ENCODE measurements at regions not wholly inside any gene's neighbourhood (a gene's known extent, or its start where the extent isn't known, plus 50 kb on each side); places are given as distances from the start of the nearest gene placed in this dataset.

DNA sequence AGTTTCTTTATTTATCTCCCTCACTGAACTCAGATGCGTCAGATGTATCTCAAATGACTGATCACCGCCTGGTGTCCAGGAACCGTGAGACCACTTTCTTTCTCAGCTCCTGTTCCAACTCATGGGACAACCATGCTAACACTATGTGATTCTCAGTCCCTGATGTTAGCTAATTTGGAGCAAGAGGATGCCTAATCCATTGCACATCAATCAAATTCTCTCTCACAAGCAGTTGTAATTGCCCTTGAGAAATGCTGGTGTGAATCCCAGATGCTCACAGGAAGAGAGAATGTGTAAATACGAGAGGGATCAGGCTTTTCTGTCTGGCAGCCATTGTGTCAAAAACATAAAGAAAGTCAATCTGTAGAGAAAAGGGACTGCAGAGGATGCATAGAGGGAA lies 134.9 kb downstream of the WSCD1 start:
- intact Hi-C loops (cut with micrococcal nuclease), result no loop called here
- Histone ChIP-seq H3K27ac (ENCODE audit: low read depth, low read length) (no peak overlapping the region), H3K4me1 (ENCODE audit: insufficient read depth, low read length) (no peaks in the 10 kb centered on the region), H3K9me3 (ENCODE audit: control insufficient read depth in 1 of 2, low read length in 2 of 2) (no peaks in the 10 kb centered on the region), H3K36me3 (ENCODE audit: insufficient read depth, low read length) (no peaks in the 10 kb centered on the region), H3K27me3 (ENCODE audit: insufficient read depth, low read length) (no peaks in the 10 kb centered on the region), H3K4me3 (ENCODE audit: low read length in 2 of 2) (no peak overlapping the region)
- no peak for DNase-seq
- H3K27me3 Mint-ChIP-seq, result peaks cover 17 to 33% of the 10 kb centered on the region in 2 donors
- H3K9me3 Mint-ChIP-seq, result peaks cover 0 to 7% (median 0%) of the 10 kb centered on the region in 8 donors
- CTCF ChIA-PET (ENCODE audit: partially characterized antibody), result no interaction called here
- H3K27ac Mint-ChIP-seq, result no peak overlapping the region
- H3K36me3 Mint-ChIP-seq, result no peaks in the 10 kb centered on the region
- POLR2A ChIA-PET (ENCODE audit: partially characterized antibody), result no interaction called here
- no peaks in the 10 kb centered on the region for H3K4me1 Mint-ChIP-seq
- no peak overlapping the region for H3K4me3 Mint-ChIP-seq

DNA sequence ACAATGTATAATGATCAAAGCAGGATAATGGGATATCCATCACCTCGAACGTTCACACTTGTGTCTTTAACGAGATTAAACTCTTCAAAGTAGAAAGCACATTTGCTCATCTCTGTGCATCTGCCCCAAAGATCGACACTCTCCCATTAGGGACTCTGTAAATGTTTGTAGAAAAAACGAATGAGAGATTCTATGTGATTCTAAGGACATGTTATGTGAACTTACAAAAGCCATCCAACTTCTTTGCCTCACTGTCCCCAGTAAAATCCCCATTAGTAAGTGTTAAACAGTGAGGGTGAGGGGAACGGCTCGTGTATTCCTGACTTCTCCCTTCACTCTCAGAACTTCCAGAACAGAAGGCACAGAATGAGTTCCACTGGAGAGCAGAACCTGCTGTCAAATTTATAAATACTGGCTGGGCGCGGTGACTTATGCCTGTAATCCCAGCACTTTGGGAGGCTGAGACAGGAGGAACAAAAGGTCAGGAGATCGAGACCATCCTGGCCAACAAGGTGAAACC lies 134.1 kb downstream of the WSCD1 start:
- peaks cover 0 to 7% (median 0%) of the 10 kb centered on the region in 8 donors for H3K9me3 Mint-ChIP-seq
- Histone ChIP-seq H3K36me3 (ENCODE audit: insufficient read depth, low read length) (no peaks in the 10 kb centered on the region), H3K27ac (ENCODE audit: low read depth, low read length) (no peak overlapping the region), H3K9me3 (ENCODE audit: control insufficient read depth in 1 of 2, low read length in 2 of 2) (no peaks in the 10 kb centered on the region), H3K4me1 (ENCODE audit: insufficient read depth, low read length) (no peaks in the 10 kb centered on the region), H3K4me3 (ENCODE audit: low read length in 2 of 2) (no peak overlapping the region), H3K27me3 (ENCODE audit: insufficient read depth, low read length) (no peaks in the 10 kb centered on the region)
- no peak for DNase-seq
- intact Hi-C loops (cut with micrococcal nuclease), result no loop called here
- ChIA-PET POLR2A (ENCODE audit: partially characterized antibody) (no interaction called here), CTCF (ENCODE audit: partially characterized antibody) (no interaction called here)
- H3K4me1 Mint-ChIP-seq, result no peaks in the 10 kb centered on the region
- H3K36me3 Mint-ChIP-seq, result no peaks in the 10 kb centered on the region
- H3K4me3 Mint-ChIP-seq, result no peak overlapping the region
- no peak overlapping the region for H3K27ac Mint-ChIP-seq
- H3K27me3 Mint-ChIP-seq, result peaks cover 17 to 29% of the 10 kb centered on the region in 2 donors

DNA sequence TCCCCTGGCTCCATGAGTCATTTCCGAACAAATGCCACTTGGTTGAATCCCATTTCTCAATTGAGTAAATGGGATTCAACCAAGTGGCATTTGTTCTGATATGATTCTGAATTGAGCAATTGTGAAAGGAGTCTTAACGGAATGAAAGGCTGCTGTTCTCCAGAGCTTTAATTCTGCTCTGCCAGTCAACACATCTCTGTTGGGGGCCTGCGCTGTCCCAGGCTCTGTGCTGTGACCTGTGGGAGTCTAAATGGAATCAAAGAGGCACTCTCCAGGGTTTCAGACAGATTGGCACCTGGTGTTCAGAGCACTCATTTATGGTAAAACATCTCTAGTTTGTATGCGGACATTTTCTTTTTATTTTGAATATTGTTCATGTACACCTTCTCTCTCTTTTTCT lies 126.2 kb downstream of the WSCD1 start:
- peaks cover 0 to 4% (median 0%) of the 10 kb centered on the region in 4 donors for H3K4me1 Mint-ChIP-seq
- POLR2A ChIA-PET (ENCODE audit: partially characterized antibody), result no interaction called here
- intact Hi-C loops (cut with micrococcal nuclease), result no loop called here

DNA sequence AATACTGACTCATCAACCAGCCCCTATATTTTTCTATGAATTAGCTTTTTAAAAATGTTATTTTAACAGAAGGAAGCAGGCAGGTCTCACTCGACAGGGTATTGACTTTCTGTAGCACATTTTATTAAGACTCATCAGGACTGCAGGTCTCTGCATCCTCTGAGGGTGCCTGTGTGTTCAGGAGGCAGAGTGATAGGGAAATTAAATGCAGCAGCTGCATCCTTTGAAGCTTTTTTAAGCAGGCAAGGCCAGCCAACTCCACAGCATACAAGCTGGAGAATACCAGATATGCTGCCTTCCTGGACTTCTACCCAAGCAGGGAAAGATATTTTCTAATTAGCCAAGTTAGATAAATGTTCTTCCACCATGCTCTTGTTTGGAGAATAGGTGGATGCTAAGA lies 124.9 kb downstream of the WSCD1 start:
- H3K9me3 Mint-ChIP-seq, result peaks cover 0 to 6% (median 0%) of the 10 kb centered on the region in 8 donors
- peaks cover 0 to 3% of the 10 kb centered on the region in 2 donors for H3K36me3 Mint-ChIP-seq
- Histone ChIP-seq H3K4me3 (ENCODE audit: low read length in 2 of 2) (no peak overlapping the region), H3K27ac (ENCODE audit: low read depth, low read length) (no peak overlapping the region), H3K27me3 (ENCODE audit: insufficient read depth, low read length) (peaks cover 3% of the 10 kb centered on the region), H3K36me3 (ENCODE audit: insufficient read depth, low read length) (no peaks in the 10 kb centered on the region), H3K4me1 (ENCODE audit: insufficient read depth, low read length) (no peaks in the 10 kb centered on the region), H3K9me3 (ENCODE audit: control insufficient read depth in 1 of 2, low read length in 2 of 2) (no peaks in the 10 kb centered on the region)
- intact Hi-C loops (cut with micrococcal nuclease), result no loop called here
- H3K27ac Mint-ChIP-seq, result no peak overlapping the region
- DNase-seq, result no peak
- peaks cover 0 to 4% (median 0%) of the 10 kb centered on the region in 4 donors for H3K4me1 Mint-ChIP-seq
- CTCF ChIA-PET (ENCODE audit: partially characterized antibody), result no interaction called here
- H3K4me3 Mint-ChIP-seq, result no peak overlapping the region
- peaks cover 1 to 5% of the 10 kb centered on the region in 2 donors for H3K27me3 Mint-ChIP-seq
- POLR2A ChIA-PET (ENCODE audit: partially characterized antibody), result interaction anchor here (0.6 kb wide), 1 partner anchor 341 kb away, joined by 5 read pairs; no protein-coding TSS in a partner anchor

More for the DNA sequence above, 126.2 kb downstream of the WSCD1 start:
- H3K4me3 Mint-ChIP-seq, result no peak overlapping the region
- peaks cover 1 to 7% of the 10 kb centered on the region in 2 donors for H3K27me3 Mint-ChIP-seq
- Histone ChIP-seq H3K36me3 (ENCODE audit: insufficient read depth, low read length) (no peaks in the 10 kb centered on the region), H3K9me3 (ENCODE audit: control insufficient read depth in 1 of 2, low read length in 2 of 2) (no peaks in the 10 kb centered on the region), H3K4me3 (ENCODE audit: low read length in 2 of 2) (no peak overlapping the region), H3K4me1 (ENCODE audit: insufficient read depth, low read length) (no peaks in the 10 kb centered on the region), H3K27ac (ENCODE audit: low read depth, low read length) (no peak overlapping the region), H3K27me3 (ENCODE audit: insufficient read depth, low read length) (peaks cover 3% of the 10 kb centered on the region)
- no peak overlapping the region for H3K27ac Mint-ChIP-seq
- no peak for DNase-seq
- CTCF ChIA-PET (ENCODE audit: partially characterized antibody), result no interaction called here
- peaks cover 0 to 10% (median 4%) of the 10 kb centered on the region in 8 donors for H3K9me3 Mint-ChIP-seq
- H3K36me3 Mint-ChIP-seq, result peaks cover 0 to 3% of the 10 kb centered on the region in 2 donors

DNA sequence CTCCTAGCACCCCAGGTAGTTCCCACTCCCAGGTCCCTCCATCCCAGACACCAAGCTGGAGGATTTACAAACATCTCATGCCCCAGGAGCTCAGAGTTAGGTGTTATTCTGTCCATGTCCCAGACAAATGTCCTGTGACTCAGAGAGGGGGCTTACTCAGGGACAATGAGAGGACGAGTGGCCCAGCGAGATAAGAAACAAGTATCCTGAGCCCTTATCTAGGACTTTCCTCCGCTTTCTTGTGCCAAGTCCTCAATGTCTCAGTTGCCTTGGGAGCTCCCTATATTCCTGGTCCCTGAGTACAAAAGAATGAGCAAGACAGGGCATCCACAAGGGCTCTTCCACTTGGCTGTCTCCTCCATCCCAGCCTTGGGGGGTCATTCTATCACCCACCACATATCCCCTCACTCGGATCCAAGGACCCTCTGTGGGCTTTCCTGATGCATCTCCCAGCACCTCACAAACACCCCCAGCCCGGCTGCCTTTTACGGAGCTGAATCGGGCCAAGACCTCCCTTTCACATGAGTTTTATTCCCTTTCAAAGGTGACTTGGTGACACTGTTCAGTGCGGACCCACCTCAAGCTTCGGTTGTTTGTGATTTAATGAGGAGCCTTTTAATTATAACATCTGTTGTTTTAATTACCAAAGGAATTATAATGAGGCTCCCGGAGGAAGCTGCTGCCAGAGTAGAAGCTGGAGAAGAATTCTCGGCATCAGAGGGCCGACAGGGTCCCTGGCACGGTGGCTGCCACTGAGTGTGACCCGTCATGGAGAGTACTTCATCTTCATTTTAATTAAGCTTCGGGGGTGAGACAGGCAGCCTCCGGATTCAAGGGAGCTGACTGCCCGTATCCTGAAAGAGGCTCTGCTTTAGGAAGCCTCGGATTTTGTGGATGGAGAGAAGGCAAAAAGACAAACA lies 121.5 kb downstream of the WSCD1 start:
- no peak overlapping the region for H3K4me3 Mint-ChIP-seq
- H3K4me1 Mint-ChIP-seq, result peaks cover 0 to 4% (median 0%) of the 10 kb centered on the region in 4 donors
- ChIA-PET POLR2A (ENCODE audit: partially characterized antibody) (no interaction called here), CTCF (ENCODE audit: partially characterized antibody) (no interaction called here)
- H3K27ac Mint-ChIP-seq, result no peak overlapping the region
- Histone ChIP-seq H3K4me1 (ENCODE audit: insufficient read depth, low read length) (no peaks in the 10 kb centered on the region), H3K27ac (ENCODE audit: low read depth, low read length) (no peak overlapping the region), H3K4me3 (ENCODE audit: low read length in 2 of 2) (no peak overlapping the region), H3K27me3 (ENCODE audit: insufficient read depth, low read length) (peaks cover 3% of the 10 kb centered on the region), H3K36me3 (ENCODE audit: insufficient read depth, low read length) (no peaks in the 10 kb centered on the region), H3K9me3 (ENCODE audit: control insufficient read depth in 1 of 2, low read length in 2 of 2) (no peaks in the 10 kb centered on the region)
- peaks cover 0 to 3% of the 10 kb centered on the region in 2 donors for H3K36me3 Mint-ChIP-seq
- no peak for DNase-seq
- intact Hi-C loops (cut with micrococcal nuclease), result no loop called here
- H3K27me3 Mint-ChIP-seq, result peaks cover 4 to 5% of the 10 kb centered on the region in 2 donors
- peaks cover 0 to 6% (median 2%) of the 10 kb centered on the region in 8 donors for H3K9me3 Mint-ChIP-seq

DNA sequence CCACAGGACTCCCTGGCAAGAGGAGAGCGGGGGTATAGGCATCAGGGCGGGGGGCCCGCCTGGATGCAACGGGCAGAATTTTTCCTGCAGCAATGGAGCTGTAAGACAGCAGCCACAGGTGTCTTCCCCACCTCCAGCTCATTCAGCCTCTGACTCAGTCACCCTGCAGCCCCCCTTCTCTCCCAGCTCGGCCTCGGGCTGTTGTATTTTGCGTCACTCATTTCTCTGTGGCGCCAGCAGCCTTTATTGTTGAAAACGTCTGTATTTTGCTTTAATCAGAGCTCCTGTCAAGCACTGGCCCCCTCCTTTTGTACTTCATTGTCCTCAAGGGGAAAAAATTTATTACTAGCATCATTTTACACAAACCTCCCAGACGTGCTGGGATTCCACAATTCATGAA lies 117.7 kb downstream of the WSCD1 start:
- Mint-ChIP-seq H3K4me3 (no peak overlapping the region), H3K4me1 (no peaks in the 10 kb centered on the region), H3K27ac (no peak overlapping the region), H3K36me3 (no peaks in the 10 kb centered on the region), H3K9me3 (peaks cover 0 to 5% (median 0%) of the 10 kb centered on the region in 8 donors), H3K27me3 (peaks cover 6 to 8% of the 10 kb centered on the region in 2 donors)
- intact Hi-C loops (cut with micrococcal nuclease), result no loop called here
- Histone ChIP-seq H3K4me1 (ENCODE audit: insufficient read depth, low read length) (no peaks in the 10 kb centered on the region), H3K27ac (ENCODE audit: low read depth, low read length) (no peak overlapping the region), H3K36me3 (ENCODE audit: insufficient read depth, low read length) (no peaks in the 10 kb centered on the region), H3K9me3 (ENCODE audit: control insufficient read depth in 1 of 2, low read length in 2 of 2) (no peaks in the 10 kb centered on the region), H3K4me3 (ENCODE audit: low read length in 2 of 2) (no peak overlapping the region), H3K27me3 (ENCODE audit: insufficient read depth, low read length) (peaks cover 3% of the 10 kb centered on the region)
- no peak for DNase-seq
- CTCF ChIA-PET (ENCODE audit: partially characterized antibody), result no interaction called here
- POLR2A ChIA-PET (ENCODE audit: partially characterized antibody), result no interaction called here

DNA sequence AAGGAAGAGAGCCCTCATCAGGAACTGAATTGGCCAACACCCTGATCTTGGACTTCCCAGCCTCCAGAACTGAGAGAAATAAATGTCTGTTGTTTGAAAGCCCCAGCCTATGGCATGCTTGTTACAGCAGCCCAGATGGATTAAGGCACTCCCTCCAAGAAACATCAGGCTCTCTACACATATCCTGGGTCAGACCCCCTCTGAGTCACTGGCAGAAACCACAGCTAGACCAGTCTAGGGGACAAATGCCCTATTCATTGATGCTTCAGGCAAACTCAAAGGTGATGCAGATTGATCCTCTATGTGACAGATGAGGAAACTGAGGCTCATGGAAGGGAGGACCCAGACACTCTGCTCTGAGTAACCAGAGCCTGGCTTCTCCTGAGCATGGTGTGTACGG lies 116.8 kb downstream of the WSCD1 start:
- no peaks in the 10 kb centered on the region for H3K9me3 ChIP-seq (ENCODE audit: control insufficient read depth in 1 of 2, low read length in 2 of 2)
- peaks cover 3% of the 10 kb centered on the region for H3K27me3 ChIP-seq (ENCODE audit: insufficient read depth, low read length)
- Mint-ChIP-seq H3K27ac (no peak overlapping the region), H3K27me3 (peaks cover 6 to 8% of the 10 kb centered on the region in 2 donors), H3K4me1 (no peaks in the 10 kb centered on the region), H3K9me3 (peaks cover 0 to 5% (median 0%) of the 10 kb centered on the region in 8 donors), H3K4me3 (no peak overlapping the region), H3K36me3 (no peaks in the 10 kb centered on the region)
- ChIA-PET CTCF (ENCODE audit: partially characterized antibody) (no interaction called here), POLR2A (ENCODE audit: partially characterized antibody) (no interaction called here)
- DNase-seq, result no peak
- H3K4me1 ChIP-seq (ENCODE audit: insufficient read depth, low read length), result no peaks in the 10 kb centered on the region
- no peaks in the 10 kb centered on the region for H3K36me3 ChIP-seq (ENCODE audit: insufficient read depth, low read length)
- H3K4me3 ChIP-seq (ENCODE audit: low read length in 2 of 2), result no peak overlapping the region
- no peak overlapping the region for H3K27ac ChIP-seq (ENCODE audit: low read depth, low read length)
- intact Hi-C loops (cut with micrococcal nuclease), result no loop called here
